ENCODE measurements at regions not wholly inside any gene's neighbourhood (a gene's known extent, or its start where the extent isn't known, plus 50 kb on each side); places are given as distances from the start of the nearest gene placed in this dataset.

DNA sequence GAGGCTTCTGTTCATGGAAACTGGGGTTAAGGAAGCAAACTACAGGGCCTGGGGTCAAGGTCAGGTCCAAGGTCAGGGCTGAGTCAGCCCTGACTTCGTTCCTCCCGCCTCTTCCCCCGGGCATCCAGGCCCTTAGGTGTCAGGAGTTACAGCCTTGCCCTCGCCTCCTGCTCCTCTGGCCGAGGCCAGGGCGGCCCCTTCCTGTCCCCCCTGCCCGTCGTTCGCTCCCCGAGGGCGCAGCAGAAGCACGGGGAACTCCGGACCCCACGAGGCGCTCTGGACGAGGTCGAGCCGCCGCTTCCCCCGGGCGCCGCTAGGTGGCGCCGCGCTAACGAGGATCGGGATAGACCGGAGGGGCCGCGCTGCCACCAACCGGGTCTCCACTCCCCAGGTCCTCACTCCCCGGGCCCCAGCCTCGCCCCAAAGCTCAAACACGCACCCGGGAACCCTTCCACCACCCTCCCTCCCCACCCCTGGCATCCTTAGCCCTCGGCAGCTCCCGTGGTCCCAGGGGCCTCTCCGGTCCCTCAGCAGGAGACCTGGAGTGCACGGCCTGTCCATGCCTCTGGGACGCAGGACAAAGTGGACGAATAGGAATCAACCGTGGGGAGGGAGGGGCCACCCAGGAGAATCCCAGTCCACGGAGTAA is 59.2 kb upstream of the MYL10 start (continued):
- TF ChIP-seq, protein P1, sequence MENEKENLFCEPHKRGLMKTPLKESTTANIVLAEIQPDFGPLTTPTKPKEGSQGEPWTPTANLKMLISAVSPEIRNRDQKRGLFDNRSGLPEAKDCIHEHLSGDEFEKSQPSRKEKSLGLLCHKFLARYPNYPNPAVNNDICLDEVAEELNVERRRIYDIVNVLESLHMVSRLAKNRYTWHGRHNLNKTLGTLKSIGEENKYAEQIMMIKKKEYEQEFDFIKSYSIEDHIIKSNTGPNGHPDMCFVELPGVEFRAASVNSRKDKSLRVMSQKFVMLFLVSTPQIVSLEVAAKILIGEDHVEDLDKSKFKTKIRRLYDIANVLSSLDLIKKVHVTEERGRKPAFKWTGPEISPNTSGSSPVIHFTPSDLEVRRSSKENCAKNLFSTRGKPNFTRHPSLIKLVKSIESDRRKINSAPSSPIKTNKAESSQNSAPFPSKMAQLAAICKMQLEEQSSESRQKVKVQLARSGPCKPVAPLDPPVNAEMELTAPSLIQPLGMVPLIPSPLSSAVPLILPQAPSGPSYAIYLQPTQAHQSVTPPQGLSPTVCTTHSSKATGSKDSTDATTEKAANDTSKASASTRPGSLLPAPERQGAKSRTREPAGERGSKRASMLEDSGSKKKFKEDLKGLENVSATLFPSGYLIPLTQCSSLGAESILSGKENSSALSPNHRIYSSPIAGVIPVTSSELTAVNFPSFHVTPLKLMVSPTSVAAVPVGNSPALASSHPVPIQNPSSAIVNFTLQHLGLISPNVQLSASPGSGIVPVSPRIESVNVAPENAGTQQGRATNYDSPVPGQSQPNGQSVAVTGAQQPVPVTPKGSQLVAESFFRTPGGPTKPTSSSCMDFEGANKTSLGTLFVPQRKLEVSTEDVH (IDR thresholded peaks at IDR 0.05; ENCODE audit: low read depth, partially characterized antibody) = no peak
- TF ChIP-seq, protein P2, sequence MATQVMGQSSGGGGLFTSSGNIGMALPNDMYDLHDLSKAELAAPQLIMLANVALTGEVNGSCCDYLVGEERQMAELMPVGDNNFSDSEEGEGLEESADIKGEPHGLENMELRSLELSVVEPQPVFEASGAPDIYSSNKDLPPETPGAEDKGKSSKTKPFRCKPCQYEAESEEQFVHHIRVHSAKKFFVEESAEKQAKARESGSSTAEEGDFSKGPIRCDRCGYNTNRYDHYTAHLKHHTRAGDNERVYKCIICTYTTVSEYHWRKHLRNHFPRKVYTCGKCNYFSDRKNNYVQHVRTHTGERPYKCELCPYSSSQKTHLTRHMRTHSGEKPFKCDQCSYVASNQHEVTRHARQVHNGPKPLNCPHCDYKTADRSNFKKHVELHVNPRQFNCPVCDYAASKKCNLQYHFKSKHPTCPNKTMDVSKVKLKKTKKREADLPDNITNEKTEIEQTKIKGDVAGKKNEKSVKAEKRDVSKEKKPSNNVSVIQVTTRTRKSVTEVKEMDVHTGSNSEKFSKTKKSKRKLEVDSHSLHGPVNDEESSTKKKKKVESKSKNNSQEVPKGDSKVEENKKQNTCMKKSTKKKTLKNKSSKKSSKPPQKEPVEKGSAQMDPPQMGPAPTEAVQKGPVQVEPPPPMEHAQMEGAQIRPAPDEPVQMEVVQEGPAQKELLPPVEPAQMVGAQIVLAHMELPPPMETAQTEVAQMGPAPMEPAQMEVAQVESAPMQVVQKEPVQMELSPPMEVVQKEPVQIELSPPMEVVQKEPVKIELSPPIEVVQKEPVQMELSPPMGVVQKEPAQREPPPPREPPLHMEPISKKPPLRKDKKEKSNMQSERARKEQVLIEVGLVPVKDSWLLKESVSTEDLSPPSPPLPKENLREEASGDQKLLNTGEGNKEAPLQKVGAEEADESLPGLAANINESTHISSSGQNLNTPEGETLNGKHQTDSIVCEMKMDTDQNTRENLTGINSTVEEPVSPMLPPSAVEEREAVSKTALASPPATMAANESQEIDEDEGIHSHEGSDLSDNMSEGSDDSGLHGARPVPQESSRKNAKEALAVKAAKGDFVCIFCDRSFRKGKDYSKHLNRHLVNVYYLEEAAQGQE (IDR thresholded peaks at IDR 0.05; ENCODE audit: low read depth, low read length) = no peak
- peak; percentile 79 for TF ChIP-seq RELA (IDR thresholded peaks at IDR 0.05; ENCODE audit: borderline replicate concordance, partially characterized antibody)
- TF ChIP-seq, protein P3, sequence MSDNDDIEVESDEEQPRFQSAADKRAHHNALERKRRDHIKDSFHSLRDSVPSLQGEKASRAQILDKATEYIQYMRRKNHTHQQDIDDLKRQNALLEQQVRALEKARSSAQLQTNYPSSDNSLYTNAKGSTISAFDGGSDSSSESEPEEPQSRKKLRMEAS (IDR thresholded peaks at IDR 0.05; ENCODE audit: low read depth, low read length) = peak; percentile 21; the same call in 1 of the 2 replicates
- no peak for TF ChIP-seq NR2C2 (IDR thresholded peaks at IDR 0.05; ENCODE audit: borderline replicate concordance, control insufficient read depth, insufficient read length, low read depth)
- TF ChIP-seq, protein P4, sequence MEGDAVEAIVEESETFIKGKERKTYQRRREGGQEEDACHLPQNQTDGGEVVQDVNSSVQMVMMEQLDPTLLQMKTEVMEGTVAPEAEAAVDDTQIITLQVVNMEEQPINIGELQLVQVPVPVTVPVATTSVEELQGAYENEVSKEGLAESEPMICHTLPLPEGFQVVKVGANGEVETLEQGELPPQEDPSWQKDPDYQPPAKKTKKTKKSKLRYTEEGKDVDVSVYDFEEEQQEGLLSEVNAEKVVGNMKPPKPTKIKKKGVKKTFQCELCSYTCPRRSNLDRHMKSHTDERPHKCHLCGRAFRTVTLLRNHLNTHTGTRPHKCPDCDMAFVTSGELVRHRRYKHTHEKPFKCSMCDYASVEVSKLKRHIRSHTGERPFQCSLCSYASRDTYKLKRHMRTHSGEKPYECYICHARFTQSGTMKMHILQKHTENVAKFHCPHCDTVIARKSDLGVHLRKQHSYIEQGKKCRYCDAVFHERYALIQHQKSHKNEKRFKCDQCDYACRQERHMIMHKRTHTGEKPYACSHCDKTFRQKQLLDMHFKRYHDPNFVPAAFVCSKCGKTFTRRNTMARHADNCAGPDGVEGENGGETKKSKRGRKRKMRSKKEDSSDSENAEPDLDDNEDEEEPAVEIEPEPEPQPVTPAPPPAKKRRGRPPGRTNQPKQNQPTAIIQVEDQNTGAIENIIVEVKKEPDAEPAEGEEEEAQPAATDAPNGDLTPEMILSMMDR (IDR thresholded peaks at IDR 0.05 in 2 of 3, conservative IDR thresholded peaks at IDR 0.05 in 1 of 3; ENCODE audit: control insufficient read depth in 2 of 3, extremely low read depth in 1 of 3, insufficient read depth in 1 of 3, low read depth in 3 of 3, low read length in 3 of 3) = peak; percentile 73 to 97 (median 79)
- 0 out of 2 replicates have a peak, but pooled peaks have one; percentile 36 for TF ChIP-seq BACH1 (IDR thresholded peaks at IDR 0.05; ENCODE audit: borderline replicate concordance)
- peak; percentile 67 for TF ChIP-seq NR2C1 (IDR thresholded peaks at IDR 0.05)
- TF ChIP-seq, protein P5, sequence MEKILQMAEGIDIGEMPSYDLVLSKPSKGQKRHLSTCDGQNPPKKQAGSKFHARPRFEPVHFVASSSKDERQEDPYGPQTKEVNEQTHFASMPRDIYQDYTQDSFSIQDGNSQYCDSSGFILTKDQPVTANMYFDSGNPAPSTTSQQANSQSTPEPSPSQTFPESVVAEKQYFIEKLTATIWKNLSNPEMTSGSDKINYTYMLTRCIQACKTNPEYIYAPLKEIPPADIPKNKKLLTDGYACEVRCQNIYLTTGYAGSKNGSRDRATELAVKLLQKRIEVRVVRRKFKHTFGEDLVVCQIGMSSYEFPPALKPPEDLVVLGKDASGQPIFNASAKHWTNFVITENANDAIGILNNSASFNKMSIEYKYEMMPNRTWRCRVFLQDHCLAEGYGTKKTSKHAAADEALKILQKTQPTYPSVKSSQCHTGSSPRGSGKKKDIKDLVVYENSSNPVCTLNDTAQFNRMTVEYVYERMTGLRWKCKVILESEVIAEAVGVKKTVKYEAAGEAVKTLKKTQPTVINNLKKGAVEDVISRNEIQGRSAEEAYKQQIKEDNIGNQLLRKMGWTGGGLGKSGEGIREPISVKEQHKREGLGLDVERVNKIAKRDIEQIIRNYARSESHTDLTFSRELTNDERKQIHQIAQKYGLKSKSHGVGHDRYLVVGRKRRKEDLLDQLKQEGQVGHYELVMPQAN (conservative IDR thresholded peaks at IDR 0.05) = no peak
- TF ChIP-seq, protein P6, sequence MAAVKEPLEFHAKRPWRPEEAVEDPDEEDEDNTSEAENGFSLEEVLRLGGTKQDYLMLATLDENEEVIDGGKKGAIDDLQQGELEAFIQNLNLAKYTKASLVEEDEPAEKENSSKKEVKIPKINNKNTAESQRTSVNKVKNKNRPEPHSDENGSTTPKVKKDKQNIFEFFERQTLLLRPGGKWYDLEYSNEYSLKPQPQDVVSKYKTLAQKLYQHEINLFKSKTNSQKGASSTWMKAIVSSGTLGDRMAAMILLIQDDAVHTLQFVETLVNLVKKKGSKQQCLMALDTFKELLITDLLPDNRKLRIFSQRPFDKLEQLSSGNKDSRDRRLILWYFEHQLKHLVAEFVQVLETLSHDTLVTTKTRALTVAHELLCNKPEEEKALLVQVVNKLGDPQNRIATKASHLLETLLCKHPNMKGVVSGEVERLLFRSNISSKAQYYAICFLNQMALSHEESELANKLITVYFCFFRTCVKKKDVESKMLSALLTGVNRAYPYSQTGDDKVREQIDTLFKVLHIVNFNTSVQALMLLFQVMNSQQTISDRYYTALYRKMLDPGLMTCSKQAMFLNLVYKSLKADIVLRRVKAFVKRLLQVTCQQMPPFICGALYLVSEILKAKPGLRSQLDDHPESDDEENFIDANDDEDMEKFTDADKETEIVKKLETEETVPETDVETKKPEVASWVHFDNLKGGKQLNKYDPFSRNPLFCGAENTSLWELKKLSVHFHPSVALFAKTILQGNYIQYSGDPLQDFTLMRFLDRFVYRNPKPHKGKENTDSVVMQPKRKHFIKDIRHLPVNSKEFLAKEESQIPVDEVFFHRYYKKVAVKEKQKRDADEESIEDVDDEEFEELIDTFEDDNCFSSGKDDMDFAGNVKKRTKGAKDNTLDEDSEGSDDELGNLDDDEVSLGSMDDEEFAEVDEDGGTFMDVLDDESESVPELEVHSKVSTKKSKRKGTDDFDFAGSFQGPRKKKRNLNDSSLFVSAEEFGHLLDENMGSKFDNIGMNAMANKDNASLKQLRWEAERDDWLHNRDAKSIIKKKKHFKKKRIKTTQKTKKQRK (IDR thresholded peaks at IDR 0.05; ENCODE audit: low read depth, low read length) = no peak
- no peak for TF ChIP-seq LARP7 (IDR thresholded peaks at IDR 0.05)
- no peak for TF ChIP-seq ETV6 (conservative IDR thresholded peaks at IDR 0.05 in 1 of 2, IDR thresholded peaks at IDR 0.05 in 1 of 2; ENCODE audit: borderline replicate concordance in 1 of 2, low read depth in 1 of 2)
- no peak for TF ChIP-seq MTA2 (IDR thresholded peaks at IDR 0.05; ENCODE audit: low read depth)
- TF ChIP-seq PAX8 (IDR thresholded peaks at IDR 0.05) = no peak
